ENCODE measurements at regions not wholly inside any gene's neighbourhood (a gene's known extent, or its start where the extent isn't known, plus 50 kb on each side); places are given as distances from the start of the nearest gene placed in this dataset.

DNA sequence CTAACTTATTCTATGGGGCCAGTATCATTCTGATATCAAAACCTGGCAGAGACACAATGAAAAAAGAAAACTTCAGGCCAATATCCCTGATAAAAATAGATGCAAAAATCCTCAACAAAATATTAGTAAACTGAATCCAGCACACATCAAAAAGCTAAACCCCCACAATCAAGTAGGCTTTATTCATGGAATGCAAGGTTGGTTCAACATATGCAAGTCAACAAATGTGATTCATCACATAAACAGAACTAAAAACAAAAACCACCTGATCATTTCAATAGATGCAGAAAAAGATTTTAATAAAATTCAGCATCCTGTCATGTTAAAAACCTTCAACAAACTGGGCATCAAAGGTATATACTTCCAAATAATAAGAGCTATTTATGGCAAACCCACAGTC, 133.9 kb upstream of the SSTR4 start:
- Mint-ChIP-seq H3K27ac (ENCODE audit: unreplicated experiment) (no peak overlapping the region), H3K4me1 (ENCODE audit: low read depth, unreplicated experiment) (no peaks in the 10 kb centered on the region), H3K27me3 (ENCODE audit: unreplicated experiment) (no peaks in the 10 kb centered on the region), H3K36me3 (ENCODE audit: unreplicated experiment) (no peaks in the 10 kb centered on the region), H3K4me3 (ENCODE audit: unreplicated experiment) (no peak overlapping the region), H3K9me3 (ENCODE audit: unreplicated experiment) (no peaks in the 10 kb centered on the region)
- DNase-seq: no peak
- TF ChIP-seq, protein P1, sequence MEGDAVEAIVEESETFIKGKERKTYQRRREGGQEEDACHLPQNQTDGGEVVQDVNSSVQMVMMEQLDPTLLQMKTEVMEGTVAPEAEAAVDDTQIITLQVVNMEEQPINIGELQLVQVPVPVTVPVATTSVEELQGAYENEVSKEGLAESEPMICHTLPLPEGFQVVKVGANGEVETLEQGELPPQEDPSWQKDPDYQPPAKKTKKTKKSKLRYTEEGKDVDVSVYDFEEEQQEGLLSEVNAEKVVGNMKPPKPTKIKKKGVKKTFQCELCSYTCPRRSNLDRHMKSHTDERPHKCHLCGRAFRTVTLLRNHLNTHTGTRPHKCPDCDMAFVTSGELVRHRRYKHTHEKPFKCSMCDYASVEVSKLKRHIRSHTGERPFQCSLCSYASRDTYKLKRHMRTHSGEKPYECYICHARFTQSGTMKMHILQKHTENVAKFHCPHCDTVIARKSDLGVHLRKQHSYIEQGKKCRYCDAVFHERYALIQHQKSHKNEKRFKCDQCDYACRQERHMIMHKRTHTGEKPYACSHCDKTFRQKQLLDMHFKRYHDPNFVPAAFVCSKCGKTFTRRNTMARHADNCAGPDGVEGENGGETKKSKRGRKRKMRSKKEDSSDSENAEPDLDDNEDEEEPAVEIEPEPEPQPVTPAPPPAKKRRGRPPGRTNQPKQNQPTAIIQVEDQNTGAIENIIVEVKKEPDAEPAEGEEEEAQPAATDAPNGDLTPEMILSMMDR (IDR thresholded peaks at IDR 0.05; ENCODE audit: partially characterized antibody, unreplicated experiment): no peak

DNA sequence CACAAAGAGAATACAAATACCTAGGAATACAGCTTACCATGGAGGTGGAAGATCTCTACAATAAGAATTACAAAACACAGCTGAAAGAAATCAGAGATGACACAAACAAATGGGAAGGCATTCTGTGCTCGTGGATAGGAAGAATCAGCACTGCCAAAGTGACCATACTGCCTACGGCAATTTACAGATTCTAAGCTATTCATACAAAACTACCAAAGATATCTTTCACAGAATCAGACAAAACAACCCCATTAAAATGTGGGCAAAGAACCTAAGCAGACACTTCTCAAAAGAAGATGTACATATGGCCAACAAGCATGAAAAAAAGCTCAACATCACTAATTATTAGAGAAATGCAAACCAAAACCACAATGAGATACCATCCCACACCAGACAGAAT, 133.2 kb upstream of the SSTR4 start:
- Mint-ChIP-seq H3K36me3 (ENCODE audit: unreplicated experiment) (no peaks in the 10 kb centered on the region), H3K4me1 (ENCODE audit: low read depth, unreplicated experiment) (no peaks in the 10 kb centered on the region), H3K9me3 (ENCODE audit: unreplicated experiment) (no peaks in the 10 kb centered on the region), H3K4me3 (ENCODE audit: unreplicated experiment) (no peak overlapping the region), H3K27ac (ENCODE audit: unreplicated experiment) (no peak overlapping the region), H3K27me3 (ENCODE audit: unreplicated experiment) (no peaks in the 10 kb centered on the region)
- DNase-seq: no peak
- TF ChIP-seq, protein P1 (IDR thresholded peaks at IDR 0.05; ENCODE audit: partially characterized antibody, unreplicated experiment): no peak

DNA sequence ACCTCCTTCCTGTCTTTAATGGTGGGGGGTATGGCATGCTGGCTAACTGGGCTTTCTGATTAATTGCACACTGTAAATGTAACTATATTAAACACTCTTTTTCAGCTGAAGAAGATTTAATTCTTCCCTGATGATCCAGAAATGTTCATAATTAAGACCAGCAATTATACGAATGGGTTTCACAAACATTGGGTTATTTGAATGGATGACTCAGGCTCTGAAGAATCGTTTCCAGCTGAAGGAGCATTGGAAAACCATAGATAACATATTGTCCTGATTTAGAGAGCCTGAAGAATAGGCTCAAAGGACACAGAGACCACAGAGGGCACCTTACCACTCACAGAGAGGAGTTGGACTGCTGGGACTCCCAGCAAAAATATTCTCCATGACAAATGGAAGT, 130.7 kb upstream of the SSTR4 start:
- Mint-ChIP-seq H3K27me3 (ENCODE audit: unreplicated experiment) (peaks cover 2% of the 10 kb centered on the region), H3K4me3 (ENCODE audit: unreplicated experiment) (no peak overlapping the region), H3K36me3 (ENCODE audit: unreplicated experiment) (no peaks in the 10 kb centered on the region), H3K27ac (ENCODE audit: unreplicated experiment) (no peak overlapping the region), H3K9me3 (ENCODE audit: unreplicated experiment) (no peaks in the 10 kb centered on the region), H3K4me1 (ENCODE audit: low read depth, unreplicated experiment) (no peaks in the 10 kb centered on the region)
- TF ChIP-seq, protein P1 (IDR thresholded peaks at IDR 0.05; ENCODE audit: partially characterized antibody, unreplicated experiment): no peak
- no peak for DNase-seq

DNA sequence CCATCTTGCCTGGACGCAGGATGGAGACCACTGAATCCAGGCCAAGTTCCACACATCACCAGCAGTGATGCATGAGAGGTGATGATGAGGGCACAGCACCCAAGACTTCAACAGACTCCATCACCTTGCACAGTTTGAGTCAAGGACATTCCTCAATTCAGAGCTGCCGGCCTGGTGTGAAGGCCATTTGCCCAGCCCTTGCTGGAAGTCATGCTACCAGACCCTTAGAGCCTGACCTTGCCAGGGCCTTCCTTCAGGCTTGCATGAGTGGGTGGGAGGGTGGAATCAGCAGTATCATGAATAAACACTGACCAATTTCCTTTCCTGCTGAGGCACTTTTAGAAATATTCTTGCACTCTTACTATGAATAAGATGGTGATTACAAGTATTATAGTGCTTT, 130.2 kb upstream of the SSTR4 start:
- H3K27me3 Mint-ChIP-seq (ENCODE audit: unreplicated experiment): peaks cover 2% of the 10 kb centered on the region
- no peak for DNase-seq
- no peaks in the 10 kb centered on the region for H3K36me3 Mint-ChIP-seq (ENCODE audit: unreplicated experiment)
- H3K27ac Mint-ChIP-seq (ENCODE audit: unreplicated experiment): no peak overlapping the region
- no peaks in the 10 kb centered on the region for H3K4me1 Mint-ChIP-seq (ENCODE audit: low read depth, unreplicated experiment)
- H3K9me3 Mint-ChIP-seq (ENCODE audit: unreplicated experiment): no peaks in the 10 kb centered on the region
- TF ChIP-seq, protein P1 (IDR thresholded peaks at IDR 0.05; ENCODE audit: partially characterized antibody, unreplicated experiment): no peak
- no peak overlapping the region for H3K4me3 Mint-ChIP-seq (ENCODE audit: unreplicated experiment)

DNA sequence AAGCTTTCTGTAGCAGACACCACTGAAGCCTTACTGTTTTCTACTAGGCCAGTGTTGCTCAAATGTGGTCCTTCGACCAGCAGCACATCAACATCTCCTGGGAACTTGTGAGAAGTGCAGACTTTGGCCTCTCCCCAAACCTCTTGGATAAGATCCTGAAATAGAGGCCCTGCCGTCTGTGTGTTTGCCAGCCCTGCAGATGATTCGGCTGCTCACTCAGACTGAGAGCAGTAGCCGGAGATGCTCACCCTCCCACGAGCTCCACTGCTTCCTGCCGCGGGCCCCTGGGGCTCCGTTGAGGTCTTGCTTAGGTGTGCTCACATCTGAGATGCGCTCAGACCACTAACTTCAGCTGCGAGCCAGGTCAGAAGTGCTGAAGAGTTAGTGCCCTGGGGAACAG, 129.5 kb upstream of the SSTR4 start:
- TF ChIP-seq, protein P1 (IDR thresholded peaks at IDR 0.05; ENCODE audit: partially characterized antibody, unreplicated experiment): no peak
- H3K9me3 Mint-ChIP-seq (ENCODE audit: unreplicated experiment): no peaks in the 10 kb centered on the region
- H3K4me3 Mint-ChIP-seq (ENCODE audit: unreplicated experiment): no peak overlapping the region
- no peak for DNase-seq
- no peaks in the 10 kb centered on the region for H3K36me3 Mint-ChIP-seq (ENCODE audit: unreplicated experiment)
- no peaks in the 10 kb centered on the region for H3K4me1 Mint-ChIP-seq (ENCODE audit: low read depth, unreplicated experiment)
- H3K27ac Mint-ChIP-seq (ENCODE audit: unreplicated experiment): no peak overlapping the region
- peaks cover 2% of the 10 kb centered on the region for H3K27me3 Mint-ChIP-seq (ENCODE audit: unreplicated experiment)

All from glutamatergic neuron (in vitro differentiated cells).